Right lobe of liver (tissue), 4 donors: ENCODE measurements at regions not wholly inside any gene's neighbourhood (a gene's known extent, or its start where the extent isn't known, plus 50 kb on each side); places are given as distances from the start of the nearest gene placed in this dataset.

Source experiments
- CTCF ChIP-seq, 4 donors: fragments of 200-600 bp in 3 of 4; fragments of 450-650 bp in 1 of 4; IDR thresholded peaks; one replicate each; pipeline versions ENCODE4 v1.5.1 to v1.8.0; 2016 to 2022; ENCODE audit warnings: antibody characterized with exemption in 4 of 4, mild to moderate bottlenecking in 2 of 4
- POLR2A ChIP-seq: fragments of 450-650 bp; IDR thresholded peaks from one replicate; pipeline ENCODE4 v1.6.1; 2017; ENCODE audit warnings: antibody characterized with exemption, mild to moderate bottlenecking
- donor health status: DM: no; HTN: no; CAD: no.
- donor health status: DM: no; HTN: no; CAD: no.
- donor health status: DM: no; HTN: yes; CAD: no.

DNA sequence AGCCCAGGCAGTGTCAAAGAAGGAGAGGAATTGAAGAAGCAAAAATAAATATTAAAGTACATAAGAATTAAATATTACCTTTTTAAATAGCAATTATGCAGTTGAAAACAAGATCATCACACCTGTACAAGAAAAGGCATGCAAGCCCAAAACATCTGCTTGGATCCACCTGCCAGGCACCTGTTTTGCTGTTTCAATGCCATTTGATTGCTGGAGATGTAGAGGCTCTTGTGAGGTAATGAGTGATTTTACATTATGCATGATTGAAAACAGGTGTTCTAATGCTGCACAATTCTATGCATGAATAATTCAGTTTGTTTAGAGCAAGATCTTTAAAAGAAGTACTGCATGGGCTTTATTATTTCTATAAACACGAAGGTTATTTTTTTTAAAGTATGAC is 700.6 kb upstream of the ZEB2 start:
- TF ChIP-seq CTCF (IDR thresholded peaks at IDR 0.05) = no peak
- no peak for TF ChIP-seq POLR2A
